Endodermal cell (in vitro differentiated cells): ENCODE measurements at regions not wholly inside any gene's neighbourhood (a gene's known extent, or its start where the extent isn't known, plus 50 kb on each side); places are given as distances from the start of the nearest gene placed in this dataset.

Experiments used
- DNase-seq: peaks from one replicate; pipeline ENCODE4 v3.0.0-alpha.2; 2017
- H3K27ac ChIP-seq: 2 replicates; pipeline ENCODE4 v1.5.1; 2013; ENCODE audit warnings: mild to moderate bottlenecking, low read depth, low read length, moderate library complexity
- H3K27me3 ChIP-seq: 2 replicates; pipeline ENCODE4 v1.6.1; 2013; ENCODE audit warnings: mild to moderate bottlenecking, low read length, moderate library complexity; ENCODE audit not compliant: insufficient read depth, control insufficient read depth, poor library complexity, severe bottlenecking
- H3K36me3 ChIP-seq: 2 replicates; pipeline ENCODE4 v1.7.0; 2013; ENCODE audit warnings: mild to moderate bottlenecking, low read length, moderate library complexity; ENCODE audit not compliant: control insufficient read depth, insufficient read depth
- H3K4me1 ChIP-seq: one replicate; pipeline ENCODE4 v1.7.0; 2013; ENCODE audit warnings: low read length; ENCODE audit not compliant: control insufficient read depth, insufficient read depth
- H3K4me3 ChIP-seq: 2 replicates; pipeline ENCODE4 v1.5.1; 2013; ENCODE audit warnings: mild to moderate bottlenecking, low read length, moderate library complexity
- H3K9ac ChIP-seq: 2 replicates; pipeline ENCODE4 v1.6.1; 2013; ENCODE audit warnings: mild to moderate bottlenecking, low read length, moderate library complexity; ENCODE audit not compliant: poor library complexity, severe bottlenecking; ENCODE audit errors: extremely low read depth
- H3K9me3 ChIP-seq: 2 replicates; pipeline ENCODE4 v1.6.1; 2013; ENCODE audit warnings: mild to moderate bottlenecking, low read length, moderate library complexity; ENCODE audit not compliant: control insufficient read depth
- H3K27ac Mint-ChIP-seq: 2 replicates; pipeline ENCODE4 v1.8.0; 2020; ENCODE audit warnings: mixed read lengths
- H3K27me3 Mint-ChIP-seq: 2 replicates; pipeline ENCODE4 v1.8.0; 2021; ENCODE audit warnings: mild to moderate bottlenecking, mixed read lengths; ENCODE audit not compliant: insufficient read depth
- H3K36me3 Mint-ChIP-seq: 2 replicates; pipeline ENCODE4 v1.8.0; 2020; ENCODE audit warnings: low read depth, mixed read lengths
- H3K4me1 Mint-ChIP-seq: 2 replicates; pipeline ENCODE4 v1.8.0; 2020; ENCODE audit warnings: mixed read lengths
- H3K4me3 Mint-ChIP-seq: 2 replicates; pipeline ENCODE4 v1.8.0; 2020; ENCODE audit warnings: mild to moderate bottlenecking, moderate library complexity, mixed read lengths
- H3K9me3 Mint-ChIP-seq: 2 replicates; pipeline ENCODE4 v1.8.0; 2020; ENCODE audit warnings: mild to moderate bottlenecking, mixed read lengths
- CTCF ChIP-seq: fragments of 200-600 bp; sonication (generic); conservative IDR thresholded peaks from 2 replicates; pipeline ENCODE4 v1.5.0; 2021; ENCODE audit warnings: antibody characterized with exemption, mild to moderate bottlenecking
- WGBS, 2 experiments: methylation state at CpG; one replicate each; pipeline versions ENCODE4 v1.1.5 to v1.1.7; 2013; ENCODE audit warnings: missing lambda C conversion rate in 2 of 2, mixed read lengths in 1 of 2; ENCODE audit not compliant: insufficient coverage in 1 of 2, insufficient read length in 1 of 2; 5-methylcytosine and 5-hydroxymethylcytosine counted together

- no peaks in the 10 kb centered on the region for H3K27me3 ChIP-seq
- Mint-ChIP-seq H3K4me1 (peaks cover 10% of the 10 kb centered on the region), H3K27ac (no peak overlapping the region), H3K27me3 (peaks cover 24% of the 10 kb centered on the region), H3K36me3 (no peaks in the 10 kb centered on the region), H3K9me3 (no peaks in the 10 kb centered on the region), H3K4me3 (no peak overlapping the region)
- H3K9ac ChIP-seq, result no peak overlapping the region
- H3K4me3 ChIP-seq, result no peak overlapping the region
- H3K27ac ChIP-seq, result no peak overlapping the region
- H3K4me1 ChIP-seq, result no peaks in the 10 kb centered on the region
- 100% methylated on average over 1 of the region's 2 CpGs; no CpG with 5 or more reads in 1 of the 2 experiments for WGBS, 2 experiments
- no peaks in the 10 kb centered on the region for H3K9me3 ChIP-seq
- no peaks in the 10 kb centered on the region for H3K36me3 ChIP-seq
- DNase-seq, result no peak
- TF ChIP-seq CTCF, result no peak
Observed at GRCh38 chr2:217184242-217184641, 324.4 kb upstream of the TNP1 start.

DNA sequence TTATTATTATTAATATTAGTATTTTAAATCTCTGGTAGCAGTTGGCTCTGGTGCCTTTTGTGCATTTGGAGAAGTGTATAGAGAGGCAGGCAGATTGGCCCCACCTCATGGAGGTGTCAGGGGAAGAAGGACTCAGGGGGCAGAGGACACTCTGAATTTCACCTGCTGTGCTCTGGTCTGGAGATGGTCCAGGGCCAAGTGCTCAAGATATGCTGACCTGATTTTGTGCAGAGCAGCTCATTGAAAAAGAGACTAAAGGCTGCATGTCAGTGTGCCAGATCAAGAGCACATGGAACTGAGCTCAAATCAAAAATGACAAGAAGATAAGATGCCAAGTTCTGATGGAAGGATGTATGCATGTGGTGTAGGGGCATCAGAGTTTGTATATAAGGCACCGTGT is 323.6 kb upstream of the TNP1 start:
- Mint-ChIP-seq H3K4me3 (no peak overlapping the region), H3K4me1 (peaks cover 4% of the 10 kb centered on the region), H3K27ac (no peak overlapping the region), H3K36me3 (no peaks in the 10 kb centered on the region), H3K9me3 (peaks cover 3% of the 10 kb centered on the region), H3K27me3 (peaks cover 20% of the 10 kb centered on the region)
- peaks cover 3% of the 10 kb centered on the region for H3K9me3 ChIP-seq
- no peak overlapping the region for H3K4me3 ChIP-seq
- H3K4me1 ChIP-seq, result no peaks in the 10 kb centered on the region
- TF ChIP-seq CTCF, result no peak
- no CpG with 5 or more reads among the region's 1 CpG for WGBS, 2 experiments
- no peaks in the 10 kb centered on the region for H3K27me3 ChIP-seq
- H3K27ac ChIP-seq, result no peak overlapping the region
- no peak overlapping the region for H3K9ac ChIP-seq
- no peak for DNase-seq
- no peaks in the 10 kb centered on the region for H3K36me3 ChIP-seq

GRCh38 chr2:217182926-217183325 is 323.1 kb upstream of the TNP1 start:
- no peak overlapping the region for H3K27ac Mint-ChIP-seq
- H3K4me3 Mint-ChIP-seq, result no peak overlapping the region
- H3K27me3 Mint-ChIP-seq, result peaks cover 20% of the 10 kb centered on the region

More at GRCh38 chr2:217182926-217183325, 323.1 kb upstream of the TNP1 start:
- no peaks in the 10 kb centered on the region for H3K36me3 Mint-ChIP-seq
- Histone ChIP-seq H3K27ac (no peak overlapping the region), H3K36me3 (no peaks in the 10 kb centered on the region), H3K9me3 (peaks cover 9% of the 10 kb centered on the region), H3K4me1 (no peaks in the 10 kb centered on the region), H3K9ac (no peak overlapping the region), H3K27me3 (no peaks in the 10 kb centered on the region), H3K4me3 (no peak overlapping the region)
- no peaks in the 10 kb centered on the region for H3K4me1 Mint-ChIP-seq
- DNase-seq, result no peak
- TF ChIP-seq CTCF, result no peak
- WGBS, 2 experiments, result 93 to 97% methylated on average over 3 of the region's 3 CpGs
- peaks cover 8% of the 10 kb centered on the region for H3K9me3 Mint-ChIP-seq
